GM12872 (cell line): ENCODE measurements at regions not wholly inside any gene's neighbourhood (a gene's known extent, or its start where the extent isn't known, plus 50 kb on each side); places are given as distances from the start of the nearest gene placed in this dataset.

Experiments used
- TF ChIP-seq, protein P1 (sequence below): IDR thresholded peaks from 3 replicates; pipeline ENCODE4 v1.5.1; 2011; ENCODE audit warnings: low read depth, mild to moderate bottlenecking, low read length, moderate library complexity; ENCODE audit not compliant: insufficient read depth

DNA sequence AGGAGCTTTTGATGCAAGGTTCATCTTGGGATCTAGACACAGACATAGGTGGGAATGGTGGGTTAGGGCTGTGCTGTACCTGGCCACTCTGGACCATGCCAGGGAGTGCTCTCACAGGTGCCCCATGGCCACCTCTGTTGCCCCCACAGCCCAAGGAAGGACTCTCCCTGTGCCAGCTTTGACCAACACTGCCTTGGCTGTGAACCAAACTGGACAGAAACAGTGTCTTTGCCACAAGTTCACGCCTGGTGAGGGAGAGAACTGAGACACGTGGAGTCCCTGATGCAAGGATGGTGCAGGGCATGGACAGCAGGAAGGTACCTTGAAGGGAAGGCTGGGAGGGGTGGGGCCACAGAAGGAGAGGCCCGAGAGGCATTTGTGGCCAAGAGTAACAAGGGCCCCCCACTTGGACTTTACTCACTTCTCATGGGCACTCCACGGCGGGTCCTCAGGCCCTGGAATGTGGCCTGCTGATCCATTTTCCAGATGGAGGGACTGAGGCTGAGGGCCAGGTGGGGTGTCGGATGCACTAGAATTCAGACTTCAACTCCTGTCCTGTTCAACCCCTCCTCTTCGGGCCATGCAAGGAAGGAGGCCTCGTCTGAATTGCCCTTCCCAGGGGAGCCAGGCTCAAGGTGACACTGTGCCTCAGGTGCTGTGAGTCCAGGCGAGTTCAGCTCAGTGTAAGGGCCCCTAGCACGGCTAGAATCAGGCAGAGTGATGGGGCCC, 103.3 kb downstream of the YTHDF1 start:
- TF ChIP-seq, protein P1, sequence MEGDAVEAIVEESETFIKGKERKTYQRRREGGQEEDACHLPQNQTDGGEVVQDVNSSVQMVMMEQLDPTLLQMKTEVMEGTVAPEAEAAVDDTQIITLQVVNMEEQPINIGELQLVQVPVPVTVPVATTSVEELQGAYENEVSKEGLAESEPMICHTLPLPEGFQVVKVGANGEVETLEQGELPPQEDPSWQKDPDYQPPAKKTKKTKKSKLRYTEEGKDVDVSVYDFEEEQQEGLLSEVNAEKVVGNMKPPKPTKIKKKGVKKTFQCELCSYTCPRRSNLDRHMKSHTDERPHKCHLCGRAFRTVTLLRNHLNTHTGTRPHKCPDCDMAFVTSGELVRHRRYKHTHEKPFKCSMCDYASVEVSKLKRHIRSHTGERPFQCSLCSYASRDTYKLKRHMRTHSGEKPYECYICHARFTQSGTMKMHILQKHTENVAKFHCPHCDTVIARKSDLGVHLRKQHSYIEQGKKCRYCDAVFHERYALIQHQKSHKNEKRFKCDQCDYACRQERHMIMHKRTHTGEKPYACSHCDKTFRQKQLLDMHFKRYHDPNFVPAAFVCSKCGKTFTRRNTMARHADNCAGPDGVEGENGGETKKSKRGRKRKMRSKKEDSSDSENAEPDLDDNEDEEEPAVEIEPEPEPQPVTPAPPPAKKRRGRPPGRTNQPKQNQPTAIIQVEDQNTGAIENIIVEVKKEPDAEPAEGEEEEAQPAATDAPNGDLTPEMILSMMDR: no peak

DNA sequence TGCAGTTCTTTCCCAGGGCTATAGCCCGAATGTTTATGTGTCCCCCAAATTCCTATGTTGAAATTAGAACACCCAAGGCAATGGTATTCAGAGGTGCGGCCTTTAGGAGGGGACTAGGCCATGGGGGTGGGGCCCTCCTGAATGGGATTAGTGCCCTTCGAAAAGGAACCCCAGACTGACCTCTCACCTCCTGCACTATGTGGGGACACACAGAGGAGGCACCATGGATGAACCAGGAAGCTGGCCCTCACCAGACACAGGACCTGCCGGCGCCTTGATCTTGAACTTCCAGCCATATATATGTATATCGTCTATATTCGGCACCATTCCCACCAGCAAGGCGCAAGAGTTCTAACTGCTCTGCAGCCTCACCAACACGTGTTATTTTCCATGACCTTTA, 101.5 kb upstream of the BHLHE23 start:
- TF ChIP-seq, protein P1: no peak

DNA sequence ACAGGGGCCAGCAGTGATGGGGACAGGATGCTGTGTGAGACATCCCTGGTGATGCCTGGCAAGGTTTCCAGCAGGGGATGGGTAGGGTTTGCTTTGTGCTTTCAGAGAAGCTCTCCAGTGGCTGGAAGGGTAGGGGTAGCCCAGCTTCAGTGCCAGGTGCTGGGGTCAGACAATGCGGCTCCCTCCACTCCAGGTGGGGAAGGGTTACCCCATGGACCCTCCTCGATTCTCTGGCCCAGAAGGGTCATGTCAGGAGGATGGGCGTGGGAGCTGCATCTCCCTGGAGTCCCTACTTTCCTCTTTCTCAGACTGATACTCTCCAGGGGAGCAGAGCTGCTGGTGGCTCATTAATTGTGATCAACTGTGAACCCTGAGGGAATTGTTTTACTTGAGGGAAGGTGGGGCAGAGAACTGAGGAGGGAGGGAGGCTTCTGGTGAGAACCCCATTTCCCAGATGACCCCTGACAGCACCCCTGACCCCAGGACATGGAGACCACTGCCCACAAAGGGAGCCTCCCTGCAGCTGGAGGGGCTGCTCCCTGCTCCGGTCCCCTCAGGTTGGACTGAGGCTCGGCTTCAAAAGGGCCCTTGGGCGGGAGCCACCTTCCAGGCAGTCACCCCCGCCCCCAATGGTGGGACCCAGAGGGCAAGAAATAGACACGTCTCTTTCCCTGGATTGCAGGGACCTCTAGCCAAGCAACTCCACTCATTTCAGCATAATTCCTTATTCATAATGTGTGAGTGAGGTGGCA, 100.9 kb upstream of the BHLHE23 start:
- TF ChIP-seq, protein P1: no peak

DNA sequence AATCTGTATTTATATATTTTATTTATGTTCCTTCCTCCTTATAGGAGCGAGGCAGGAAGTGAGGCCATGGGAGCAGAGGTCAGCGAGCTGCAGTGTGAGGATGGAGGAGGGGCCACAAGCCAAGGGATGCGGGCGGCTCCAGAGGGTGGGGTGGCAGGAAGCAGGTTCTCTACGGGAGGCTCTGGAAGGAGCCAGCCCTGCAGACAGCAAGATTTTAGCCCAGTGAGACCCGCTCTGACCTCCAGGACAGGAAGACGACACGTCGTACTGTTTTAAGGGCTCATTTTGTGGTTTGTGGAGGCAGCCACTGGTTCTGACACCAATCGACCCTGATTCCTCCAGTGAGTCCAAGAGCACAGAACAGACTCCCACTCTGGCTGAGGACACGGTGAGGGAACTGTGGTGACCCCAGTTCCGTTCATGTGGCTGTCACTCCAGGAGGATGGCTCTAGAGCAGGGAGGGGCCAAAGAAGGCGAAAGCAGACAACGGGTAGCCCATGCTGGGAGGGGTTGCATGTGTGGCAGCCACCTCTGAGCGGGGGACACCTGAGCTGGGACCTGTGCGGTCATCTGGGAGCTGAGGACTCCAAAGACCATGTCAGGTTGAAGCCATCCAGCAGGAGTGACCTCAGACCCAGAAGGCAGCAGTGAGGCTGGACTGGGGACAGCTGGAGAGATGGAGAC, 100.1 kb upstream of the BHLHE23 start:
- TF ChIP-seq, protein P1: no peak

DNA sequence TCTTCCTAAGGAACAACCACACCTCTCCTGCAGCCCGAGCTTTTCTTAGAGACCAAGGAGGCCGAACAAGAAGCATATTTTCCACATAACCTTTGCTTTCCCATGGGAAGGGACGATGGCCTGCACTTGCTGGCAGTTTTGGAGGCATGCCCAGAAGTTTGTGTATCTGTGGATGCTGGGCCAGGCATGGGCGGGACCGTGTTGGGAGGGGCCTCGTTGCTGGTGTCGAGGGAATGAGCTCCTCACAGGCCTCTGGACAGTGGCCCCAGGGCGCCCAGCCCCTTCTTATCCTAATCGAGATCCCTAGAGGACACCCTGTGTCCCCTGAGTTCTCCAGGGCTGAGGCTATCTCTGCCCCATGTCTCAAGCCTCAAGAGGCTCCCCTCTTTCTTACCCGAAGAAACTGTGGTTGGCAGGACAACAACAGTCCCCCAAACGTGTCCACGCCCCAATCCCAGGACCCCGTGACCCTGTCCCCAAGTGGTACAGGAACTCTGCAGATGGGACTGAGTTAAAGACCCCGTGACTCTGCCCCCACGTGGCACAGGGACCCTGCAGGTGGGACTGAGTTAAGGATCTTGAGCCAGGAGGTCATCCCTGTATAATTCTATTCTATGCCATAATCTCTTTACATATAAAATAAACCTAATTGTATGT, 99.5 kb upstream of the BHLHE23 start:
- TF ChIP-seq, protein P1: no peak

DNA sequence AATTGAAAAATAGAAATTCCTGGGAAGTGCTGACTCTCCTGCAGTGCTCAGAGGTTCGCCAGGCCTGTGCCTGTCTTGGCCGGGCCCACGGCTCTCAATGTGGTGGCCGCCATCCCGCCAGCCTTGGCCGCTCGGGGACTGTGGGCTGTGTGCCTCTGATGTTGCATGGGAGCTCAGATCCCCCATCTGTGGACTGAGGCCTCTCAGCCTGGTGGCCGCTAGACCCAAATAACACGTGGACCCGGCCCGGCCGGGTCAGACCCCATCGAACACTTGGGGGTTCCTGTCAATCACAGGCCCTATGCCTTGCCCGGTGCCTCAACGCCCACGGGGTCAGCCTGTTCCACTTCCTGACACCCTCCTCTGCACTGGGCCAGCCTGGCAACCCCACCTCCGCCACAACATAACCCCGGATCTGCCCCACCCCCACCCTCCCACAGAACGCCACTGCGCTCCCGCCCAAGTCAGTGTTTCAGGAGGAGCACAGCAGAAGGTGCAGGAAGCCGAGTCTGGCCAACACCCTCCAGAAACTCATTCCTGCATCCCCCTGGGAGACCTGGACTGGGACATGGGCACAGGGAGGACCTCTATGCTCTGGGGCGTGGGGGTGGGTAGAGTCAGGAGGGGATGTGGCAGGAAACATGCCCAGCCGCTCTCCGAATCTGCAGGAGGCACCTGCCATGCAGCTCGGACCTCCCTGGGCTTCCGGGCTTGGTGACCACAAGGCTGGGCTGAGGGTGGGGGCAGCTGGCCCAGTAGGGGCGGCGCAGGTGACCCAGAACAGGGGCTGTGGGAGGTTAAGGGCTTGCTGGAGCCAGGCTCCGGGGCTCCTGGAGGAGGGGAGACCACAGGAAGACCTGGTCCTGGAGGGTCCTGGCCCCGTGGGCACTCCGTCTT, 98.7 kb upstream of the BHLHE23 start:
- TF ChIP-seq, protein P1: no peak
